ENCODE measurements at regions not wholly inside any gene's neighbourhood (a gene's known extent, or its start where the extent isn't known, plus 50 kb on each side); places are given as distances from the start of the nearest gene placed in this dataset.

GRCh38 chr9:99441829-99442228 is 219.7 kb downstream of the SEC61B start:
- DNase-seq (ENCODE audit: low spot score), result no peak

- DNase-seq (ENCODE audit: low spot score), result peak; percentile 96
Observed at GRCh38 chr9:99445371-99445891, 223.3 kb downstream of the SEC61B start.

- DNase-seq (ENCODE audit: low spot score), result peak; percentile 31
Observed at GRCh38 chr9:99445920-99446319, 223.8 kb downstream of the SEC61B start.

DNA sequence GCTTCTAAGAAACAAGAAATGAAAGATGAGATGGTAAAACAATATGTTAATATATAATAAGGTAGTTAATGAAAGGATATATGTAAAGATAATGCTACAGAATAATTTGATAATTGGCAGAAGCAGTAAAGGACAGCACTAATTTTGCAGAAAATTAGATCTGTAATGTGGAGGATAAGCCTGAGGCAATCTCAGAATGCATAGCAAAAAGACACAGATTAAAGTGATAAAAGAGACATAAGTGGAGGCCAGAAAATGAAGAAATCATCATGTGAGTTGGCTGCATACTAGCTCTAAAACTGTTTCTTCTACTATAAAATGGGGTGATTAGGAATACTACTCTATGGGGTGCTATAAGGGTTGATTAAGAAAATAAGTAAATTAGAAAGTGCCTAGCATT is 225.9 kb downstream of the SEC61B start:
- DNase-seq (ENCODE audit: low spot score), result no peak

GRCh38 chr9:99449726-99450125 is 227.6 kb downstream of the SEC61B start:
- DNase-seq (ENCODE audit: low spot score), result no peak

GRCh38 chr9:99451112-99451606 is 229.1 kb downstream of the SEC61B start:
- DNase-seq (ENCODE audit: low spot score), result no peak

GRCh38 chr9:99457406-99457805 is 235.3 kb downstream of the SEC61B start:
- no peak for DNase-seq (ENCODE audit: low spot score)

DNA sequence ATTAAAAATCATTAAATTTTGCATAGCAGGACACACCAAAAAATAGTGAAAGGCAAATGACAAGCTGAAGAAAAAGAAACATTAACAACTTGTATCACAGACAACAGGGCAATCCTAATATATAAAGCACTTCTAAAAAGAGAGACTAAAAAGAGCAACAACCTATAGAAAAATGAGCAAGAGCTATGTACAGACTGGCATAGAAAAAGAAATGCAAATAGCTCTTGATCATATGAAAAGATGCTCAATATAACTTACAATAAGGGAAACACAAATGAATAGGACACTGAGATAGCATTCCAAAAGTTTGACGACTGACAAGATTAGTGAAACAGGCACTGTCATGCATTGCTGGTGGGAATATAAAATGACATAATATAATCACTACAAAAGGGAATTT is 235.9 kb downstream of the SEC61B start:
- DNase-seq (ENCODE audit: low spot score), result no peak

DNA sequence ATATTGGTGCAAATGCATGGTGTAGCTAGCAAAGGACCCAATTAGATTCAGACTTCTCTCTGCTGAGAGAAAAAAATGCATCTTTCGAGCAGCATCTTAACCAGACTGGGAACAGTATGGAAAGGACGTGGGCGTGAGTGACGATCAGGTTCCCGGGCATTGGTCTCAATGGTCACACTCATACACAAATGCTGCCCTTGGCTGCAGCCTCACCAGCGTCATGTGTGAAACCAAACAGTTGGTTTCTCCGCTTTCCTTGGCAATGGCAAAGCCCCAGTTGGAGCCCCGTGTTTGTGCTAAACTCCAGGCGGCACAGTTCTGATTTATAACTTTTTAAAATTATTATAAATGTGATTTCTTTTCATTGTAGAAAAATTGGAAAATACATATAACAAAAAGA is 237.8 kb downstream of the SEC61B start:
- DNase-seq (ENCODE audit: low spot score), result no peak

GRCh38 chr9:99463131-99463530 is 241.0 kb downstream of the SEC61B start:
- no peak for DNase-seq (ENCODE audit: low spot score)

- DNase-seq (ENCODE audit: low spot score), result no peak
Observed at GRCh38 chr9:99464568-99464967, 242.5 kb downstream of the SEC61B start.

DNA sequence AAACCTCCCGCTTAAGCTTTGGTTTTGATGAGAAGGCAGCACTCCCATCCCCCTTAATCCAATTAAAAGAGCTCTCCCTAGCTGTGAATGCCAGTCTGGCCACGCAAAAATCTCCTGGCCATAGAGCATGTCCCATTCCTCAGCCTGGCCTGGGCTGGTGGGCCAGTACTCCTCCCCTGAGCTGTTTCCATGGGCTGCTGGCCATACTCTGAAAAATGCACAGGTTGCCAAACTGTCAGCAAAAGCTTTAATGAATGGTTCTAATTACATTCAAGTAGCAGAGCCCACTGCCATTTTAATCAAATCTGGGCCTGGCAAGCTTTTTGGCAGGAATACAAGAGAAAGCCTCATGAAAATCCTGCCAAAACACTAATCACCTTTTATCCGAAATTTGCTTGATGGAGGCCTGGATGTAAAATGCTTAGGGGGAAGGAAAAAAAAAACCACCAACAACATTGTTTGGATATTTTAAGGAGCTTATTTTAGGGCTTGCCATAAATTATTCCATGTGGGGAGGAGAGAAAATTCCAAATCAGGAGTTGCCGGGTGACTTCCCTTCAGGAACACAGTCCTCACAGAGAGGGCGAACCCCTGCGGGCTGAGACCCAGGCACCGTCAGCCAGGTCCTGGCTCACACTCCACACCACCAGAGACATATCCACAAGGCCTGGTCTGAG is 243.3 kb downstream of the SEC61B start:
- peak; percentile 57 for DNase-seq (ENCODE audit: low spot score)

DNA sequence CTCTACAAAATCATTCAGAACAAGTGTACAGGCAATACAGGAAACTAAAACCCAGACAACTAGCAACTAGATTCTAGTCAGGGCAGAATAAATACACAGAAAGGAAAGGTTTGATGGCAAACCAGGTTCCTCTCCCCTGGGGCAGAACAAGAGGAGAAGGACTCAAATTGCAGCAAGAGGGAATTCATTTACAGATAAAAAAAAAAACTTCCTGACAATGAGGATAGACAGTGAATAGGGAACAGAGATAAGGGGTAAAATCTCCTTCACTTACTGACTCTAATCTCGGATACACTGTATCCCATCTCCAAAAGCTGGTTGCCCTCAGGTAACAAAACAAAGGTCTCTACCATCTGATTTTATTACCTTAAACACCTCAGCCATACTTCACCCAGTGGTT is 244.0 kb downstream of the SEC61B start:
- no peak for DNase-seq (ENCODE audit: low spot score)

DNA sequence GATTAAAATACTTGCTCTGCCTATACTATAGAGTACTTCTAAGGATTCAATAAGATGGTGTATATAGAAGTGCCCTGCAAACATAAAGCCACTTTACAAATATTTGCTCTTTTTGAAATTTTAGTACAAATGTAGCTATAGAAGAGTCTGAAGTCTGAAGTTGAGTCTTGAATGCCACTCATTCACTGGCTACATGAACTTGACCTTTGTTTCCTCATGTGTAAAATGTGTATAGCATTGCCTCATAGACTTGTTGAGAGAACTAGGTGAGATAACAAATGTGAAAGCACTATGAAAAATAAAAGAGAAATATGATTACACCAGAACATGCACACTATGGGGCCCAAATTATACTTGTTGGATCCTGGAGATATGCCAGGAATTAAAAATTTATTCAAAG is 244.7 kb downstream of the SEC61B start:
- no peak for DNase-seq (ENCODE audit: low spot score)

GRCh38 chr9:99471033-99471432 is 249.0 kb downstream of the SEC61B start:
- DNase-seq (ENCODE audit: low spot score), result no peak

GRCh38 chr9:99472240-99472915 is 250.3 kb downstream of the SEC61B start:
- no peak for DNase-seq (ENCODE audit: low spot score)

GRCh38 chr9:99472916-99473245 is 250.8 kb downstream of the SEC61B start:
- DNase-seq (ENCODE audit: low spot score), result no peak

DNA sequence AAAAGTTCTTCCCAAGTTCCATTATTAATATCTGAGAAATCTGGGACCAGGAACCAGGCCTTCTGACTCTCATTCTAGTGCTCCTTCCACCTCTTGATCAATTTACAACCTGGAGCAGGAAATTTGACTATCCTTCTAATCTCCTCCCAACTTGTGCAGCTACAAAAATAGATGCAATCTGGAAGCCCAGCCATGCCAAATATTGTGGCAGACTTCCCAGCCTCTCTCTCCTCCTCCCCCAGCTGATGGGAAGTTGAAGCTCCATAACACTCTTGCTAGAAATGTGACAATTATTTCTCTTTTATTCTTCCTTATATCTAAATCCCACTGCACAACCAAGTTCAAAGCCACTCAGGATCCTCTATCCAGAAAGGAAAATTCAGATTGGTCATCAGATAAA is 252.1 kb downstream of the SEC61B start:
- peak; percentile 55 for DNase-seq (ENCODE audit: low spot score)

DNA sequence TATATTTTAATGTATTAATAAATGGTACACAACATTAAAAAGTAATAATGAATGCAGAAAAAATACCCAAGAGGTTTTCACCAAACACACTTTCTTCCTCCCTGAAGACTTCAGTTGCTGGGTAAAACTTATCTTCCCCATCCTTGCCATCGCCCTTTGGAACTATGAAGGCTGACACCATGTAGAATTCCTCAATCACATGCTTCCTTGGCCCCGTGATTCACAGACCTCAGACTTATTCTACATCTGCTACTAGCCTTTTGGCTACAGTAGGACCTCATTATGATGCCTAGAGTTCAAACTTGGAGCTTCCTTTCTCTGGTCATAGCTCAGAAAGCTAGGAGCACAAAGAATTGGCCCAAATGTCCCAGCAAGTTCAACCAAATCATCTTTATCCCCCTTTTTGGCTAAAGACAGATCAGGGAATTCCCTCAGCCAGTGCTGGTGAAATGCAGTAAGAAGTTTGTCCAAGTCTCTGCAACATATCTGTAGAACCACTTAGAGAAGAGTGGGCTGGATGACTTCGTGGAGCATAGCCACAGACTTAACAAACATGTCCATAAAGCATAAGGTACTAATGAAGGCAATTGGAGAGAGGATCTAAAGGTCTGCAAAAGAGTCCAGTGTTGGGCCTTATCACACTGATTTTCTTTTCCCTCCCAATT is 253.5 kb downstream of the SEC61B start:
- no peak for DNase-seq (ENCODE audit: low spot score)

- no peak for DNase-seq (ENCODE audit: low spot score)
Observed at GRCh38 chr9:99478469-99479027, 256.5 kb downstream of the SEC61B start.

DNA sequence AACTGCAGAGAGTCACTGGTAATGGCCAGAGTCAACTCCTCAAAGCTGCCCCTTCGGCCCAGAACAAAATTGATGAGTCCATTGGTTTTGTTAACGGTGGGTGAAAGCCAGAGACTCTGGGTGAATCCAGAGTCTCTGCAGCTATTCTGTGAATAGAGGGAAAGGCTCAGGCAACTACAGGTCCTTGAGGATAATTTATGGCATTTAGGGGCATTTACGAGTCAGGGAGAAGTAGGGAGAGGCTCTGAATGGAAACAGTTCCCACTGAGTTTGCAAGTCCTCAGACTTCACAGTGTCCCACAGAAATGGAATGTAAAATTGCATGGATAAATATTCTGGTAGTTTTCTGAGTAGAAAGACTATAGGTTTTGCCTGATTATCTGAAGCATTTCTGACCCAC is 257.8 kb downstream of the SEC61B start:
- DNase-seq (ENCODE audit: low spot score), result no peak

GRCh38 chr9:99485459-99485858 is 263.4 kb downstream of the SEC61B start:
- DNase-seq (ENCODE audit: low spot score), result peak; percentile 45

- no peak for DNase-seq (ENCODE audit: low spot score)
Observed at GRCh38 chr9:99486684-99487083, 264.6 kb downstream of the SEC61B start.
